ENCODE measurements at regions not wholly inside any gene's neighbourhood (a gene's known extent, or its start where the extent isn't known, plus 50 kb on each side); places are given as distances from the start of the nearest gene placed in this dataset.
"Not testable (repeated sequence)": the region's sequence is repeated elsewhere in the genome, so short reads cannot be mapped to it uniquely, and the experiment has no call there.

- no peak for DNase-seq
Observed at GRCh38 chr7:45410893-45411292, 163.3 kb upstream of the ADCY1 start.

GRCh38 chr7:45413419-45413818, 160.7 kb upstream of the ADCY1 start:
- no peak for DNase-seq

GRCh38 chr7:45414226-45414625, 159.9 kb upstream of the ADCY1 start:
- no peak for DNase-seq

GRCh38 chr7:45415265-45415664, 158.9 kb upstream of the ADCY1 start:
- no peak for DNase-seq

GRCh38 chr7:45416846-45417245, 157.3 kb upstream of the ADCY1 start:
- no peak for DNase-seq

GRCh38 chr7:45417268-45417667, 156.9 kb upstream of the ADCY1 start:
- no peak for DNase-seq

GRCh38 chr7:45417735-45418134, 156.4 kb upstream of the ADCY1 start:
- DNase-seq, result no peak

- DNase-seq, result no peak
Observed at GRCh38 chr7:45420843-45421495, 153.2 kb upstream of the ADCY1 start.

- DNase-seq, result no peak
Observed at GRCh38 chr7:45421806-45422205, 152.4 kb upstream of the ADCY1 start.

- DNase-seq, result no peak
Observed at GRCh38 chr7:45430397-45430796, 143.8 kb upstream of the ADCY1 start.

GRCh38 chr7:45434167-45434784, 139.9 kb upstream of the ADCY1 start:
- DNase-seq, result no peak

GRCh38 chr7:45435131-45435530, 139.0 kb upstream of the ADCY1 start:
- no peak for DNase-seq

GRCh38 chr7:45435846-45436245, 138.3 kb upstream of the ADCY1 start:
- DNase-seq, result no peak

- DNase-seq, result not testable (repeated sequence)
Observed at GRCh38 chr7:45440776-45441175, 133.4 kb upstream of the ADCY1 start.

- no peak for DNase-seq
Observed at GRCh38 chr7:45443263-45443662, 130.9 kb upstream of the ADCY1 start.

GRCh38 chr7:45446195-45446944, 127.8 kb upstream of the ADCY1 start:
- no peak for DNase-seq

- DNase-seq, result no peak
Observed at GRCh38 chr7:45447296-45447695, 126.9 kb upstream of the ADCY1 start.

- DNase-seq, result no peak
Observed at GRCh38 chr7:45450571-45451204, 123.5 kb upstream of the ADCY1 start.

GRCh38 chr7:45451342-45452035, 122.7 kb upstream of the ADCY1 start:
- DNase-seq, result no peak

- DNase-seq, result no peak
Observed at GRCh38 chr7:45454771-45455170, 119.4 kb upstream of the ADCY1 start.

- no peak for DNase-seq
Observed at GRCh38 chr7:45455662-45456061, 118.5 kb upstream of the ADCY1 start.

- DNase-seq, result no peak
Observed at GRCh38 chr7:45456105-45456504, 118.1 kb upstream of the ADCY1 start.

Data from C1 segment of cervical spinal cord (tissue), 14 donors.